ENCODE measurements at regions not wholly inside any gene's neighbourhood (a gene's known extent, or its start where the extent isn't known, plus 50 kb on each side); places are given as distances from the start of the nearest gene placed in this dataset.

DNA sequence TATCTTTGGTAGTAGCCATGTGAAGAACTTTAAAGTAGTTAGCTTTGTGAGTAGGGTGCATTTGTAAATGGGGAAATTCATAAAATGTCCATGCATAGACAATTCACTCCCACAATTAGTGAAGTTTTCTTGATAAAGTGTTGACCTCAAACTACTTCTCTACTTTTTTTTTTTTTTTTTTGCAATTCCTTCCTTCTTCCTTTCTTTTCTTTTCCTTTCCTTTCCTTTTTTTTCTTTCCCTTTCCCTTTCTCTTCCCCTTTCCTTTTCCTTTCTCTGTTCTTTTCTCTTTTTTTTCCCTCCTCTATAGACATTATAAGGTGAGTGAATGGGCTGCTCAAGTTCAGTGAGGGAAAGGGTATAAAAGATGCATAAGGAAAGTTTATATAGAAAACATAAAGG is 184.2 kb downstream of the PTEN start:
- no peak for TF ChIP-seq YY1 (tag by site-specific recombination; IDR thresholded peaks at IDR 0.05)
- TF ChIP-seq, protein P1, sequence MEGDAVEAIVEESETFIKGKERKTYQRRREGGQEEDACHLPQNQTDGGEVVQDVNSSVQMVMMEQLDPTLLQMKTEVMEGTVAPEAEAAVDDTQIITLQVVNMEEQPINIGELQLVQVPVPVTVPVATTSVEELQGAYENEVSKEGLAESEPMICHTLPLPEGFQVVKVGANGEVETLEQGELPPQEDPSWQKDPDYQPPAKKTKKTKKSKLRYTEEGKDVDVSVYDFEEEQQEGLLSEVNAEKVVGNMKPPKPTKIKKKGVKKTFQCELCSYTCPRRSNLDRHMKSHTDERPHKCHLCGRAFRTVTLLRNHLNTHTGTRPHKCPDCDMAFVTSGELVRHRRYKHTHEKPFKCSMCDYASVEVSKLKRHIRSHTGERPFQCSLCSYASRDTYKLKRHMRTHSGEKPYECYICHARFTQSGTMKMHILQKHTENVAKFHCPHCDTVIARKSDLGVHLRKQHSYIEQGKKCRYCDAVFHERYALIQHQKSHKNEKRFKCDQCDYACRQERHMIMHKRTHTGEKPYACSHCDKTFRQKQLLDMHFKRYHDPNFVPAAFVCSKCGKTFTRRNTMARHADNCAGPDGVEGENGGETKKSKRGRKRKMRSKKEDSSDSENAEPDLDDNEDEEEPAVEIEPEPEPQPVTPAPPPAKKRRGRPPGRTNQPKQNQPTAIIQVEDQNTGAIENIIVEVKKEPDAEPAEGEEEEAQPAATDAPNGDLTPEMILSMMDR (tag by site-specific recombination; IDR thresholded peaks at IDR 0.05): no peak
- TF ChIP-seq, protein P2, sequence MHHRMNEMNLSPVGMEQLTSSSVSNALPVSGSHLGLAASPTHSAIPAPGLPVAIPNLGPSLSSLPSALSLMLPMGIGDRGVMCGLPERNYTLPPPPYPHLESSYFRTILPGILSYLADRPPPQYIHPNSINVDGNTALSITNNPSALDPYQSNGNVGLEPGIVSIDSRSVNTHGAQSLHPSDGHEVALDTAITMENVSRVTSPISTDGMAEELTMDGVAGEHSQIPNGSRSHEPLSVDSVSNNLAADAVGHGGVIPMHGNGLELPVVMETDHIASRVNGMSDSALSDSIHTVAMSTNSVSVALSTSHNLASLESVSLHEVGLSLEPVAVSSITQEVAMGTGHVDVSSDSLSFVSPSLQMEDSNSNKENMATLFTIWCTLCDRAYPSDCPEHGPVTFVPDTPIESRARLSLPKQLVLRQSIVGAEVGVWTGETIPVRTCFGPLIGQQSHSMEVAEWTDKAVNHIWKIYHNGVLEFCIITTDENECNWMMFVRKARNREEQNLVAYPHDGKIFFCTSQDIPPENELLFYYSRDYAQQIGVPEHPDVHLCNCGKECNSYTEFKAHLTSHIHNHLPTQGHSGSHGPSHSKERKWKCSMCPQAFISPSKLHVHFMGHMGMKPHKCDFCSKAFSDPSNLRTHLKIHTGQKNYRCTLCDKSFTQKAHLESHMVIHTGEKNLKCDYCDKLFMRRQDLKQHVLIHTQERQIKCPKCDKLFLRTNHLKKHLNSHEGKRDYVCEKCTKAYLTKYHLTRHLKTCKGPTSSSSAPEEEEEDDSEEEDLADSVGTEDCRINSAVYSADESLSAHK (tag by site-specific recombination; IDR thresholded peaks at IDR 0.05): no peak
